C4-2B (cell line): ENCODE measurements at regions not wholly inside any gene's neighbourhood (a gene's known extent, or its start where the extent isn't known, plus 50 kb on each side); places are given as distances from the start of the nearest gene placed in this dataset.

Experiments
- CTCF ChIP-seq: fragments of 450-650 bp; conservative IDR thresholded peaks from 2 replicates; pipeline ENCODE4 v1.5.1; 2017; ENCODE audit warnings: mild to moderate bottlenecking
- ZFX ChIP-seq: fragments of 450-650 bp; IDR thresholded peaks from 2 replicates; pipeline ENCODE4 v1.6.1; 2017

GRCh38 chr22:49582181-49582580, 245.5 kb downstream of the BRD1 start:
- TF ChIP-seq CTCF: no peak
- TF ChIP-seq ZFX: no peak
